HL-60 (cell line): ENCODE measurements at regions not wholly inside any gene's neighbourhood (a gene's known extent, or its start where the extent isn't known, plus 50 kb on each side); places are given as distances from the start of the nearest gene placed in this dataset.

ENCODE experiments used
- DNase-seq, 2 experiments: peaks; one replicate each; pipeline ENCODE4 v3.0.0-alpha.2; 2010 to 2020; ENCODE audit warnings: low read depth in 1 of 2, low spot score in 1 of 2
- H3K27ac ChIP-seq: fragments of 250-450 bp; sonication (Bioruptor Pico); replicated peaks from 2 replicates; pipeline ENCODE4 v1.5.1; 2020; ENCODE audit warnings: mild to moderate bottlenecking, moderate library complexity
- H3K27me3 ChIP-seq: fragments of 250-450 bp; sonication (Bioruptor Pico); 2 replicates; pipeline ENCODE4 v1.5.1; 2021; ENCODE audit warnings: mild to moderate bottlenecking, moderate library complexity; ENCODE audit not compliant: insufficient read depth, poor library complexity, severe bottlenecking
- H3K4me3 ChIP-seq: replicated peaks from 2 replicates; pipeline ENCODE4 v1.5.1; 2011; ENCODE audit warnings: mild to moderate bottlenecking, control low read depth, low read length; ENCODE audit not compliant: insufficient read depth
- GABPA ChIP-seq: IDR thresholded peaks from 2 replicates; pipeline ENCODE4 v1.6.1; 2012; ENCODE audit warnings: low read depth
- POLR2AphosphoS5 ChIP-seq: IDR thresholded peaks from 2 replicates; pipeline ENCODE4 v1.6.1; 2012; ENCODE audit warnings: low read depth
- SPI1 ChIP-seq: IDR thresholded peaks from 2 replicates; pipeline ENCODE4 v1.6.1; 2012; ENCODE audit warnings: low read depth, mild to moderate bottlenecking, borderline replicate concordance
- TF ChIP-seq, protein P1 (sequence below): IDR thresholded peaks from one replicate; pipeline ENCODE4 v1.5.1; 2011; ENCODE audit warnings: low read length, control low read depth, inconsistent platforms; ENCODE audit not compliant: insufficient read depth
- TF ChIP-seq, protein P2 (sequence below): IDR thresholded peaks from 2 replicates; pipeline ENCODE4 v1.6.1; 2012; ENCODE audit warnings: low read depth; ENCODE audit not compliant: insufficient replicate concordance

- H3K27me3 ChIP-seq, result no peaks in the 10 kb centered on the region
- H3K4me3 ChIP-seq, result no peak overlapping the region
- no peak overlapping the region for H3K27ac ChIP-seq
- no peak for DNase-seq
- TF ChIP-seq SPI1, result no peak
- TF ChIP-seq, protein P1, sequence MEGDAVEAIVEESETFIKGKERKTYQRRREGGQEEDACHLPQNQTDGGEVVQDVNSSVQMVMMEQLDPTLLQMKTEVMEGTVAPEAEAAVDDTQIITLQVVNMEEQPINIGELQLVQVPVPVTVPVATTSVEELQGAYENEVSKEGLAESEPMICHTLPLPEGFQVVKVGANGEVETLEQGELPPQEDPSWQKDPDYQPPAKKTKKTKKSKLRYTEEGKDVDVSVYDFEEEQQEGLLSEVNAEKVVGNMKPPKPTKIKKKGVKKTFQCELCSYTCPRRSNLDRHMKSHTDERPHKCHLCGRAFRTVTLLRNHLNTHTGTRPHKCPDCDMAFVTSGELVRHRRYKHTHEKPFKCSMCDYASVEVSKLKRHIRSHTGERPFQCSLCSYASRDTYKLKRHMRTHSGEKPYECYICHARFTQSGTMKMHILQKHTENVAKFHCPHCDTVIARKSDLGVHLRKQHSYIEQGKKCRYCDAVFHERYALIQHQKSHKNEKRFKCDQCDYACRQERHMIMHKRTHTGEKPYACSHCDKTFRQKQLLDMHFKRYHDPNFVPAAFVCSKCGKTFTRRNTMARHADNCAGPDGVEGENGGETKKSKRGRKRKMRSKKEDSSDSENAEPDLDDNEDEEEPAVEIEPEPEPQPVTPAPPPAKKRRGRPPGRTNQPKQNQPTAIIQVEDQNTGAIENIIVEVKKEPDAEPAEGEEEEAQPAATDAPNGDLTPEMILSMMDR, result no peak
- TF ChIP-seq, protein P2, sequence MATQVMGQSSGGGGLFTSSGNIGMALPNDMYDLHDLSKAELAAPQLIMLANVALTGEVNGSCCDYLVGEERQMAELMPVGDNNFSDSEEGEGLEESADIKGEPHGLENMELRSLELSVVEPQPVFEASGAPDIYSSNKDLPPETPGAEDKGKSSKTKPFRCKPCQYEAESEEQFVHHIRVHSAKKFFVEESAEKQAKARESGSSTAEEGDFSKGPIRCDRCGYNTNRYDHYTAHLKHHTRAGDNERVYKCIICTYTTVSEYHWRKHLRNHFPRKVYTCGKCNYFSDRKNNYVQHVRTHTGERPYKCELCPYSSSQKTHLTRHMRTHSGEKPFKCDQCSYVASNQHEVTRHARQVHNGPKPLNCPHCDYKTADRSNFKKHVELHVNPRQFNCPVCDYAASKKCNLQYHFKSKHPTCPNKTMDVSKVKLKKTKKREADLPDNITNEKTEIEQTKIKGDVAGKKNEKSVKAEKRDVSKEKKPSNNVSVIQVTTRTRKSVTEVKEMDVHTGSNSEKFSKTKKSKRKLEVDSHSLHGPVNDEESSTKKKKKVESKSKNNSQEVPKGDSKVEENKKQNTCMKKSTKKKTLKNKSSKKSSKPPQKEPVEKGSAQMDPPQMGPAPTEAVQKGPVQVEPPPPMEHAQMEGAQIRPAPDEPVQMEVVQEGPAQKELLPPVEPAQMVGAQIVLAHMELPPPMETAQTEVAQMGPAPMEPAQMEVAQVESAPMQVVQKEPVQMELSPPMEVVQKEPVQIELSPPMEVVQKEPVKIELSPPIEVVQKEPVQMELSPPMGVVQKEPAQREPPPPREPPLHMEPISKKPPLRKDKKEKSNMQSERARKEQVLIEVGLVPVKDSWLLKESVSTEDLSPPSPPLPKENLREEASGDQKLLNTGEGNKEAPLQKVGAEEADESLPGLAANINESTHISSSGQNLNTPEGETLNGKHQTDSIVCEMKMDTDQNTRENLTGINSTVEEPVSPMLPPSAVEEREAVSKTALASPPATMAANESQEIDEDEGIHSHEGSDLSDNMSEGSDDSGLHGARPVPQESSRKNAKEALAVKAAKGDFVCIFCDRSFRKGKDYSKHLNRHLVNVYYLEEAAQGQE, result no peak
- TF ChIP-seq POLR2AphosphoS5, result no peak
- no peak for TF ChIP-seq GABPA
These were observed 153.5 kb upstream of the STK32A start for GRCh38 chr5:147081311-147081764.

DNA sequence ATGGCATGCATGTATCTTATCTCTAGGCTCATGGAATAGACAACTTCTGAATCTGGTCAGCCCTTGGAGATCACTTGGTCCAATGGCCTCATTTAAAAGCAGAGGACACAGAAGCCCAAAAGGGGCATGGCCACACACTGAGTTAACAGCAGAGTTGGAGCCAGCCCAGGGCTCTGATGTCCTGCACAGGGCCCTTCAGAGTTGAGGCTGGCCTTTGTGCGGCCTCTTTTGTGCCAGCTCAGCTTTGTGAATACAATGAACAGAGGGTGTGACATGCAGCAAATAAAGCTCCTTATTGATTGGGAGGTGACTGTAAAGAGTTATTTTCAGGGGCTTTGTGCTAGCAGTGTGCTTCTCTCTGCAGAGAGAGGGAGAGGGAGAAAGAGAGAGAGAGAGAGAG, 150.1 kb upstream of the STK32A start:
- no peaks in the 10 kb centered on the region for H3K27me3 ChIP-seq
- DNase-seq, result no peak
- TF ChIP-seq, protein P1, result no peak
- TF ChIP-seq GABPA (no peak), POLR2AphosphoS5 (no peak), SPI1 (no peak)
- TF ChIP-seq, protein P2, result no peak
- no peak overlapping the region for H3K27ac ChIP-seq
- H3K4me3 ChIP-seq, result no peak overlapping the region

DNA sequence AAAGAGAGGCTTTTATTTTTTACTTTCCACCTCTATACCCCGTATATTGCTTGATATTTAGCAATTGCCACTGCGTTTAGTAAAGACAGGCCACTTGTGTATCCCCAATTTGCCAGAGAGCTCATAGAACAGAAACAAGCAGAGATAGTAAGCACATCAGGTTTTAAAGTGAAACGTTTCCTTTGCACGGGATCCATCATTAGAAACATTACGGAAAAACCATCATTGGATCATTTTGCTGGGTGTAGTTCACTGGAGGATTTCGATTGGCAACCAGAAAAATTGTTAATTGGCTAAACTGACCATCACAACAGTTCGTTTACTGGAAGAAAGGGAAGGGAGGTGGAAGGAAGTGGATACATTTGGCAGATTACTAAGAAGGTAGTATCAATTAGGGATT, 149.4 kb upstream of the STK32A start:
- Histone ChIP-seq H3K27ac (no peak overlapping the region), H3K27me3 (no peaks in the 10 kb centered on the region), H3K4me3 (no peak overlapping the region)
- TF ChIP-seq GABPA (no peak), POLR2AphosphoS5 (no peak), SPI1 (no peak)
- TF ChIP-seq, protein P1, result no peak
- TF ChIP-seq, protein P2, result no peak
- no peak for DNase-seq
